OCI-LY3 (cell line): ENCODE measurements at regions not wholly inside any gene's neighbourhood (a gene's known extent, or its start where the extent isn't known, plus 50 kb on each side); places are given as distances from the start of the nearest gene placed in this dataset.

Source experiments
- H2AFZ ChIP-seq: fragments of 200-600, 300-600 bp; shearing (Covaris generic); 2 replicates; pipeline ENCODE4 v1.6.0; 2014; ENCODE audit warnings: antibody characterized with exemption, low read depth, low read length
- H3K27ac ChIP-seq: fragments of 200-600, 300-600 bp; sonication (generic); 2 replicates; pipeline ENCODE4 v1.5.1; 2014; ENCODE audit warnings: mild to moderate bottlenecking, low read length, moderate library complexity, mixed read lengths
- H3K27me3 ChIP-seq: fragments of 200-600, 300-600 bp; sonication (generic); 2 replicates; pipeline ENCODE4 v1.6.1; 2014; ENCODE audit warnings: low read depth, low read length, mixed read lengths
- H3K36me3 ChIP-seq: fragments of 200-600, 300-600 bp; sonication (generic); replicated peaks from 2 replicates; pipeline ENCODE3; 2014; ENCODE audit warnings: low read depth, low read length, mixed read lengths
- H3K4me1 ChIP-seq: fragments of 300-600, 200-600 bp; sonication (generic); 2 replicates; pipeline ENCODE4 v1.6.1; 2014; ENCODE audit warnings: low read length, mixed read lengths
- H3K4me2 ChIP-seq: fragments of 200-600, 300-600 bp; sonication (generic); 2 replicates; pipeline ENCODE4 v1.6.1; 2014; ENCODE audit warnings: low read length, mixed read lengths
- H3K4me3 ChIP-seq: fragments of 300-600, 200-600 bp; sonication (generic); 2 replicates; pipeline ENCODE4 v1.5.1; 2014; ENCODE audit warnings: antibody characterized with exemption, mild to moderate bottlenecking, low read length, moderate library complexity
- H3K79me2 ChIP-seq: fragments of 300-600, 200-600 bp; shearing (Covaris generic); 2 replicates; pipeline ENCODE4 v1.6.1; 2014; ENCODE audit warnings: mild to moderate bottlenecking, low read length, mixed read lengths
- H3K9ac ChIP-seq: fragments of 300-600, 200-600 bp; shearing (Covaris generic); 2 replicates; pipeline ENCODE4 v1.6.0; 2014; ENCODE audit warnings: mild to moderate bottlenecking, low read length, moderate library complexity
- H3K9me3 ChIP-seq: fragments of 200-600, 300-600 bp; shearing (Covaris generic); 2 replicates; pipeline ENCODE4 v1.6.1; 2014; ENCODE audit warnings: low read length, mixed read lengths; ENCODE audit not compliant: insufficient read depth
- H4K20me1 ChIP-seq: fragments of 200-600, 300-600 bp; sonication (generic); 2 replicates; pipeline ENCODE4 v1.6.1; 2016; ENCODE audit warnings: low read length, mixed read lengths; ENCODE audit not compliant: insufficient read depth
- EZH2phosphoT487 ChIP-seq: fragments of 200-600 bp; shearing (Covaris generic); IDR thresholded peaks from 2 replicates; pipeline ENCODE4 v1.6.1; 2018; ENCODE audit warnings: antibody characterized with exemption, mixed run types, low read depth
- TF ChIP-seq, protein P1 (sequence below): fragments of 200-600, 300-600 bp; sonication (generic); IDR thresholded peaks from 2 replicates; pipeline ENCODE4 v1.5.1; 2014; ENCODE audit warnings: antibody characterized with exemption, low read length, low read depth

DNA sequence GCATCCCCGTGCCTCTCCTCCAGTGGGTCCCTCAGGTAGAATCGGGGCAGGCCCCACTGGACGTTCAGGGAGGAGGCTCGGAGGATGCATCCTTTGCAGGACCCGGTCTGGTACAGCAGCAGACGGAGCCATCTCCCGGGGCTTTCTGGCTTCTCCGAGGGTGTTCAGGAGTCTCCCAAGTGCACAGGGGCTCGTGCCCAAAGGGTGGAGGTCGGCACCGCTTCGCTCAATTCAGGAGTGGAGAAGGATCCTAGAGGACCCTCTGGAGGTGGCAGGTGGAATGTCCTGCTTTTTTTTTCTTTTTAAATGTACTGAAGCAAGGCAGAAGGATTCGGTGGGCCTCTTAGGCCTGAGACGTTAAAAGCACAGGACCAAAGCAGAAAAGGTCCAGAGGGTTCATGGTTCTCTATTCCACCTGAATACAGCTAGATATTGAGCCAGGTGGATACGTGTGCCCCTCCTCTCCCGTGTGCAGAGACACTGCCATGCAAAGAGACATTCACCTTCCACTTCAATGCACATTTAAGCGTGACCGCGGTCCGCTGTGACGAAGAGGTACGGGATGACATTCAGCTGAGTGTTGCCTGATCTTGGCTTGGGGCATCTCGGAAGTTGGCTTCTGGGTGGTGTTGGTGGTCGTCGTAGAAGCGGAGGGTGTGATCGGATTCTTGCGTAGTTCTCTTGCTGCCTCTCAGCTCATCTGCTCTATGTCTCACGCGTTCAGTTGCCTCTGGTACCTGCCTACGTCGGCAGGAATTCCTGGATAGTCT is 281.2 kb upstream of the AGTR2 start:
- Histone ChIP-seq H3K4me3 (no peak overlapping the region), H3K27me3 (no peaks in the 10 kb centered on the region), H3K79me2 (no peaks in the 10 kb centered on the region), H3K9ac (no peak overlapping the region), H3K4me1 (peaks cover 9% of the 10 kb centered on the region), H3K4me2 (no peak overlapping the region), H3K9me3 (no peaks in the 10 kb centered on the region), H4K20me1 (no peaks in the 10 kb centered on the region), H3K36me3 (no peaks in the 10 kb centered on the region), H2AFZ (no peak overlapping the region), H3K27ac (no peak overlapping the region)
- TF ChIP-seq, protein P1, sequence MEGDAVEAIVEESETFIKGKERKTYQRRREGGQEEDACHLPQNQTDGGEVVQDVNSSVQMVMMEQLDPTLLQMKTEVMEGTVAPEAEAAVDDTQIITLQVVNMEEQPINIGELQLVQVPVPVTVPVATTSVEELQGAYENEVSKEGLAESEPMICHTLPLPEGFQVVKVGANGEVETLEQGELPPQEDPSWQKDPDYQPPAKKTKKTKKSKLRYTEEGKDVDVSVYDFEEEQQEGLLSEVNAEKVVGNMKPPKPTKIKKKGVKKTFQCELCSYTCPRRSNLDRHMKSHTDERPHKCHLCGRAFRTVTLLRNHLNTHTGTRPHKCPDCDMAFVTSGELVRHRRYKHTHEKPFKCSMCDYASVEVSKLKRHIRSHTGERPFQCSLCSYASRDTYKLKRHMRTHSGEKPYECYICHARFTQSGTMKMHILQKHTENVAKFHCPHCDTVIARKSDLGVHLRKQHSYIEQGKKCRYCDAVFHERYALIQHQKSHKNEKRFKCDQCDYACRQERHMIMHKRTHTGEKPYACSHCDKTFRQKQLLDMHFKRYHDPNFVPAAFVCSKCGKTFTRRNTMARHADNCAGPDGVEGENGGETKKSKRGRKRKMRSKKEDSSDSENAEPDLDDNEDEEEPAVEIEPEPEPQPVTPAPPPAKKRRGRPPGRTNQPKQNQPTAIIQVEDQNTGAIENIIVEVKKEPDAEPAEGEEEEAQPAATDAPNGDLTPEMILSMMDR = no peak
- TF ChIP-seq EZH2phosphoT487 = no peak

- Histone ChIP-seq H3K4me1 (peaks cover 9% of the 10 kb centered on the region), H3K9ac (peak overlapping the region; percentile 33; the same call in 1 of the 2 replicates), H3K4me3 (peak overlapping the region; percentile 73), H3K4me2 (peak overlapping the region; percentile 64; the same call in 1 of the 2 replicates), H3K79me2 (no peaks in the 10 kb centered on the region), H4K20me1 (no peaks in the 10 kb centered on the region), H3K9me3 (no peaks in the 10 kb centered on the region), H3K36me3 (no peaks in the 10 kb centered on the region), H3K27ac (no peak overlapping the region), H2AFZ (peak overlapping the region; percentile 82; the same call in 1 of the 2 replicates), H3K27me3 (no peaks in the 10 kb centered on the region)
- TF ChIP-seq EZH2phosphoT487 = no peak
- TF ChIP-seq, protein P1 = no peak
These were observed 278.4 kb upstream of the AGTR2 start for GRCh38 chrX:115892056-115892708.

GRCh38 chrX:115892787-115893671 is 277.5 kb upstream of the AGTR2 start:
- no peaks in the 10 kb centered on the region for H3K27me3 ChIP-seq
- peak overlapping the region; percentile 82 for H2AFZ ChIP-seq
- H3K36me3 ChIP-seq = no peaks in the 10 kb centered on the region
- peaks cover 9% of the 10 kb centered on the region for H3K4me1 ChIP-seq
- H3K4me3 ChIP-seq = peak overlapping the region; percentile 73
- H3K4me2 ChIP-seq = peak overlapping the region; percentile 64
- no peak overlapping the region for H3K27ac ChIP-seq
- no peaks in the 10 kb centered on the region for H3K79me2 ChIP-seq
- TF ChIP-seq EZH2phosphoT487 = no peak
- TF ChIP-seq, protein P1 = peak; percentile 40
- H3K9me3 ChIP-seq = no peaks in the 10 kb centered on the region
- H4K20me1 ChIP-seq = no peaks in the 10 kb centered on the region
- H3K9ac ChIP-seq = peak overlapping the region; percentile 33; the same call in 1 of the 2 replicates
